ENCODE measurements at regions not wholly inside any gene's neighbourhood (a gene's known extent, or its start where the extent isn't known, plus 50 kb on each side); places are given as distances from the start of the nearest gene placed in this dataset.

DNA sequence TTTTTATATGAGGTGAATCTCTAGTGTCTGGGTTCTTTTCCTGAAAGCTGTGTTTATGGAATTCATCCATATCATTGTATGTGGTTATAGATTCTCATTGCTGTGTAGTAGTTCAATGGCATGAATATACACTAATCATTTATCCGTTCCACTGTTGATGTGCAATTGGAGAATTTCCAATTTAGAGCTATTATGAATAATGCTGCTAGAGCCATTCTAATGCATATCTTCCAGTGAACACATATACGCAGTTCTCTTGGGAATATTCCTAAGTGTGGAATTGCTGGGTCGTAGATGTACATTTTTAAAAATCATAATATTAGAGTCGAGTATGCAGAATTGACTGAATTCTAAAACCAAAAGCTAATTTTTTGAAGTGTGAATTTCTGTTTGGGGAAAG, 327.5 kb upstream of the JAG1 start (continued):
- TF ChIP-seq RAD21 (conservative IDR thresholded peaks at IDR 0.05) (no peak), POLR2AphosphoS5 (IDR thresholded peaks at IDR 0.05) (no peak)

DNA sequence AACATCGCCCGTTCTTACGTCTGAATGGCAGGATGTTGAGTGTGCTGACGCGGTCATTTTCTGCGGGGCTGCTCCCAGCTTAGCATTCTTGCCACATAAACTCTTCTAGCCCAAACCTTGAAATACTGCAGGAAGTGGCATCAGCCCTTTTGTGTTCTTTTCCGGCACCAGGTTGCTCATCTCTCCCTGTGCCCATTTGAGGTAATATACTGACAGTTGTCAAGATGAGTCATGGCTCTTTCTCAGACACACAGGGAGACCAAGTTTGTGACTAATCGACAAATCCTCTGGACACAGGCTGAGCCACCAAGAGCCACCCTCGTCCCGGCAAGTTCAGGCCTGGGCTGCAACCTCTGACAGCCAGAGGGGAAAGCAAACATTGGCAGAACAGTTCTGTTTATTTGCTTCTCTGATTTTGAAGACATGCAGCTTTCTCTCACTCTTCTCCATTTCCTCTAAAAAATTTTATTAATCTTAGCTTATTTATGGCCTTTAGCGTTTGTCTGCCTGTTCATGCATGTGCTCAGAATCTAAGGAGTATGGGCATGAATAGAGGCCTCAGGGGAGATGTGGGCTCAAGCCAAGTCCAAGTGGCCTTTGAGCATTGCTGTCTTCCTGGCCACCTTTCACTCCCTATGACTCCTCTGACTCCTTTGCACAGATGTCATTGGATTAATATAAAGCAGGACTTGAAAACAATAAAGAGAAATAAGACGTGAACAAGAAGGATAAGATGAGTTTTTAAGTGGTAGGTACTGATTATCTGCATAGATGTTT, 328.2 kb upstream of the JAG1 start:
- Histone ChIP-seq H3K4me3 (ENCODE audit: low read length) (no peak overlapping the region), H2AFZ (ENCODE audit: low read depth, low read length) (no peak overlapping the region), H3F3A (ENCODE audit: insufficient read depth, low read length, poor library complexity, severe bottlenecking) (no peaks in the 10 kb centered on the region), H3K36me3 (ENCODE audit: insufficient read depth, low read length) (no peaks in the 10 kb centered on the region), H3K27ac (ENCODE audit: low read length) (no peak overlapping the region), H3K4me2 (ENCODE audit: low read length) (no peak overlapping the region), H3K9ac (ENCODE audit: low read length) (no peak overlapping the region), H4K20me1 (ENCODE audit: insufficient read depth) (no peaks in the 10 kb centered on the region), H3K9me3 (ENCODE audit: low read length) (peaks cover 2% of the 10 kb centered on the region), H3K27me3 (ENCODE audit: insufficient read depth, low read depth, low read length) (no peaks in the 10 kb centered on the region), H3K79me2 (replicated peaks; ENCODE audit: insufficient read depth, low read length) (no peaks in the 10 kb centered on the region), H3K9me2 (ENCODE audit: insufficient read depth, low read length) (no peaks in the 10 kb centered on the region)
- TF ChIP-seq EZH2 (IDR thresholded peaks at IDR 0.05; ENCODE audit: borderline replicate concordance, insufficient read depth, low read length, poor library complexity, severe bottlenecking): no peak
- TF ChIP-seq RAD21 (conservative IDR thresholded peaks at IDR 0.05): no peak

DNA sequence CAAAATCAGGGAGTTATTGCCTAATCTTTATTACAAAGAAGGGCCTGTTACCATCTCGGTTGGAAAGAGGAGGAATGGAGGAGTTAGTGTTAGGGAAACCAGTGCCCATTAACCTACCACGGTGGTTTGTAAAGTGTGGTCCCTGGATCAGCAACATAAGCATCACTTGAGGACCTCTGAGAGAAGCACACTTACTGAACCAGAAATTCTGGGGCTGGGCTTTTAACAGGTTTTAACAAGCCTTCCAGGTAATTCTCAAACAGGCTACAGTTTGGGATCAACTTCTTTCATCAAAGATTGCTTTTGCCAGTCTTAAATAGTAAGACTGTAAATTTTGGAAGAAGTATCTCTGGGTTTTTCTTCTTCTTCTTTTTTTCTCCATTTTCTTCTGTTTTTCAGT, 329.5 kb upstream of the JAG1 start:
- no peaks in the 10 kb centered on the region for H3K27me3 ChIP-seq (ENCODE audit: insufficient read depth, low read depth, low read length)
- no peak for TF ChIP-seq SMC3 (conservative IDR thresholded peaks at IDR 0.05; ENCODE audit: poor library complexity)
- TF ChIP-seq EP300 (conservative IDR thresholded peaks at IDR 0.05; ENCODE audit: poor library complexity, severe bottlenecking): no peak
- TF ChIP-seq EZH2 (IDR thresholded peaks at IDR 0.05; ENCODE audit: borderline replicate concordance, insufficient read depth, low read length, poor library complexity, severe bottlenecking): no peak
- TF ChIP-seq TAF1 (IDR thresholded peaks at IDR 0.05; ENCODE audit: low read depth): no peak
- TF ChIP-seq RAD21 (conservative IDR thresholded peaks at IDR 0.05): no peak
- TF ChIP-seq MXI1 (conservative IDR thresholded peaks at IDR 0.05; ENCODE audit: poor library complexity, severe bottlenecking): no peak
- TF ChIP-seq, protein P1, sequence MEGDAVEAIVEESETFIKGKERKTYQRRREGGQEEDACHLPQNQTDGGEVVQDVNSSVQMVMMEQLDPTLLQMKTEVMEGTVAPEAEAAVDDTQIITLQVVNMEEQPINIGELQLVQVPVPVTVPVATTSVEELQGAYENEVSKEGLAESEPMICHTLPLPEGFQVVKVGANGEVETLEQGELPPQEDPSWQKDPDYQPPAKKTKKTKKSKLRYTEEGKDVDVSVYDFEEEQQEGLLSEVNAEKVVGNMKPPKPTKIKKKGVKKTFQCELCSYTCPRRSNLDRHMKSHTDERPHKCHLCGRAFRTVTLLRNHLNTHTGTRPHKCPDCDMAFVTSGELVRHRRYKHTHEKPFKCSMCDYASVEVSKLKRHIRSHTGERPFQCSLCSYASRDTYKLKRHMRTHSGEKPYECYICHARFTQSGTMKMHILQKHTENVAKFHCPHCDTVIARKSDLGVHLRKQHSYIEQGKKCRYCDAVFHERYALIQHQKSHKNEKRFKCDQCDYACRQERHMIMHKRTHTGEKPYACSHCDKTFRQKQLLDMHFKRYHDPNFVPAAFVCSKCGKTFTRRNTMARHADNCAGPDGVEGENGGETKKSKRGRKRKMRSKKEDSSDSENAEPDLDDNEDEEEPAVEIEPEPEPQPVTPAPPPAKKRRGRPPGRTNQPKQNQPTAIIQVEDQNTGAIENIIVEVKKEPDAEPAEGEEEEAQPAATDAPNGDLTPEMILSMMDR (IDR thresholded peaks at IDR 0.05; ENCODE audit: poor library complexity, severe bottlenecking): no peak
- no peak for TF ChIP-seq POLR2AphosphoS5 (IDR thresholded peaks at IDR 0.05)
- TF ChIP-seq, protein P2, sequence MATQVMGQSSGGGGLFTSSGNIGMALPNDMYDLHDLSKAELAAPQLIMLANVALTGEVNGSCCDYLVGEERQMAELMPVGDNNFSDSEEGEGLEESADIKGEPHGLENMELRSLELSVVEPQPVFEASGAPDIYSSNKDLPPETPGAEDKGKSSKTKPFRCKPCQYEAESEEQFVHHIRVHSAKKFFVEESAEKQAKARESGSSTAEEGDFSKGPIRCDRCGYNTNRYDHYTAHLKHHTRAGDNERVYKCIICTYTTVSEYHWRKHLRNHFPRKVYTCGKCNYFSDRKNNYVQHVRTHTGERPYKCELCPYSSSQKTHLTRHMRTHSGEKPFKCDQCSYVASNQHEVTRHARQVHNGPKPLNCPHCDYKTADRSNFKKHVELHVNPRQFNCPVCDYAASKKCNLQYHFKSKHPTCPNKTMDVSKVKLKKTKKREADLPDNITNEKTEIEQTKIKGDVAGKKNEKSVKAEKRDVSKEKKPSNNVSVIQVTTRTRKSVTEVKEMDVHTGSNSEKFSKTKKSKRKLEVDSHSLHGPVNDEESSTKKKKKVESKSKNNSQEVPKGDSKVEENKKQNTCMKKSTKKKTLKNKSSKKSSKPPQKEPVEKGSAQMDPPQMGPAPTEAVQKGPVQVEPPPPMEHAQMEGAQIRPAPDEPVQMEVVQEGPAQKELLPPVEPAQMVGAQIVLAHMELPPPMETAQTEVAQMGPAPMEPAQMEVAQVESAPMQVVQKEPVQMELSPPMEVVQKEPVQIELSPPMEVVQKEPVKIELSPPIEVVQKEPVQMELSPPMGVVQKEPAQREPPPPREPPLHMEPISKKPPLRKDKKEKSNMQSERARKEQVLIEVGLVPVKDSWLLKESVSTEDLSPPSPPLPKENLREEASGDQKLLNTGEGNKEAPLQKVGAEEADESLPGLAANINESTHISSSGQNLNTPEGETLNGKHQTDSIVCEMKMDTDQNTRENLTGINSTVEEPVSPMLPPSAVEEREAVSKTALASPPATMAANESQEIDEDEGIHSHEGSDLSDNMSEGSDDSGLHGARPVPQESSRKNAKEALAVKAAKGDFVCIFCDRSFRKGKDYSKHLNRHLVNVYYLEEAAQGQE (IDR thresholded peaks at IDR 0.05; ENCODE audit: borderline replicate concordance): no peak
- no peak overlapping the region for H3K4me2 ChIP-seq (ENCODE audit: low read length)
- H3K9ac ChIP-seq (ENCODE audit: low read length): no peak overlapping the region
- H3K9me2 ChIP-seq (ENCODE audit: insufficient read depth, low read length): no peaks in the 10 kb centered on the region
- no peaks in the 10 kb centered on the region for H3K79me2 ChIP-seq (replicated peaks; ENCODE audit: insufficient read depth, low read length)
- no peaks in the 10 kb centered on the region for H3K36me3 ChIP-seq (ENCODE audit: insufficient read depth, low read length)
- H2AFZ ChIP-seq (ENCODE audit: low read depth, low read length): no peak overlapping the region
- no peak overlapping the region for H3K27ac ChIP-seq (ENCODE audit: low read length)
- H3K9me3 ChIP-seq (ENCODE audit: low read length): peaks cover 2% of the 10 kb centered on the region
- no peaks in the 10 kb centered on the region for H3F3A ChIP-seq (ENCODE audit: insufficient read depth, low read length, poor library complexity, severe bottlenecking)
- no peaks in the 10 kb centered on the region for H4K20me1 ChIP-seq (ENCODE audit: insufficient read depth)
- no peak overlapping the region for H3K4me3 ChIP-seq (ENCODE audit: low read length)

Measured in neural cell (in vitro differentiated cells).